ENCODE measurements at regions not wholly inside any gene's neighbourhood (a gene's known extent, or its start where the extent isn't known, plus 50 kb on each side); places are given as distances from the start of the nearest gene placed in this dataset.
"Not testable (repeated sequence)": the region's sequence is repeated elsewhere in the genome, so short reads cannot be mapped to it uniquely, and the experiment has no call there.

DNA sequence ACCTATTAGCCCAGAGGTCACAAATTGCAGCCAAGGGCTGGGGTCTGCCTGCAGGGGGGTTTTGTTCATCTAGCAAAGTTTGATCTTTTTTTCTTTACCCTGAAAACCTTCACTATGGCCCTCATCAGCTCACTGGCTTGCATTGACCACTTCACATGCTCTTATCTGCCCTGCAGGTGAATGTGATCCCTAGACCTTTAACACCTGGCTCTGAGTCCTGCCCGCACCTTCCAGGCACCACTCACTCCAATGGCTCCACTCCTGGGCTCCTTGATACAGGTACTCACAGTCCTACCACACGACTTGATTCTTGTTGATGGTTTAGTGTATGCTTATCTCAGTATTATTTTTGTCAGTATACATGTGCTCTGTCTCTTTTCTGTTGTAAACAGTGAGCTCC is 92.5 kb downstream of the FEM1C start:
- Histone ChIP-seq H3K9me3 (ENCODE audit: severe bottlenecking) (no peaks in the 10 kb centered on the region), H3K27me3 (ENCODE audit: insufficient read depth, low read depth, severe bottlenecking) (no peaks in the 10 kb centered on the region), H3K27ac (no peak overlapping the region), H3K36me3 (no peaks in the 10 kb centered on the region), H3K4me3 (ENCODE audit: low read depth, low read length) (no peak overlapping the region)
- no peak for DNase-seq
- TF ChIP-seq, protein P1, sequence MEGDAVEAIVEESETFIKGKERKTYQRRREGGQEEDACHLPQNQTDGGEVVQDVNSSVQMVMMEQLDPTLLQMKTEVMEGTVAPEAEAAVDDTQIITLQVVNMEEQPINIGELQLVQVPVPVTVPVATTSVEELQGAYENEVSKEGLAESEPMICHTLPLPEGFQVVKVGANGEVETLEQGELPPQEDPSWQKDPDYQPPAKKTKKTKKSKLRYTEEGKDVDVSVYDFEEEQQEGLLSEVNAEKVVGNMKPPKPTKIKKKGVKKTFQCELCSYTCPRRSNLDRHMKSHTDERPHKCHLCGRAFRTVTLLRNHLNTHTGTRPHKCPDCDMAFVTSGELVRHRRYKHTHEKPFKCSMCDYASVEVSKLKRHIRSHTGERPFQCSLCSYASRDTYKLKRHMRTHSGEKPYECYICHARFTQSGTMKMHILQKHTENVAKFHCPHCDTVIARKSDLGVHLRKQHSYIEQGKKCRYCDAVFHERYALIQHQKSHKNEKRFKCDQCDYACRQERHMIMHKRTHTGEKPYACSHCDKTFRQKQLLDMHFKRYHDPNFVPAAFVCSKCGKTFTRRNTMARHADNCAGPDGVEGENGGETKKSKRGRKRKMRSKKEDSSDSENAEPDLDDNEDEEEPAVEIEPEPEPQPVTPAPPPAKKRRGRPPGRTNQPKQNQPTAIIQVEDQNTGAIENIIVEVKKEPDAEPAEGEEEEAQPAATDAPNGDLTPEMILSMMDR (IDR thresholded peaks at IDR 0.05; ENCODE audit: low read depth, low read length), result no peak

DNA sequence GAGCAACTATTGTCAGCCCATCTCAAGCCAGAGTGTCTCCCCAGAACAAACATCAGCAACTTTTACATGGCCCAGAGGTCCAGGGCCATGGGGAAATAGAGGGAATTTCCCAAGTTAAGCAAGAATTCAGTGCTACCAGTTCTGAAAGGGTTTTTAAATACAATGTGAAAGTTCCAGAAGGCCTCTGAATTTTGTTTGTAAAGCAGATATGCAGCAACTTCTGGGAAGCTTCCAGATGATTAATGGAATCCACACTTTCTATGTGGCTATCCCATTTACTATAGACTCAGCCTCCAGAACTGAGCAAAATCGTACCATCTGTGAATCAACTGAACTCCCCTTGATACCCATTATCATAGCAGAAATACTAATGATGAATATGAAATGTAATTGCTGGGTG is 93.8 kb downstream of the FEM1C start:
- Histone ChIP-seq H3K27ac (no peak overlapping the region), H3K9me3 (ENCODE audit: severe bottlenecking) (no peaks in the 10 kb centered on the region), H3K36me3 (no peaks in the 10 kb centered on the region), H3K4me3 (ENCODE audit: low read depth, low read length) (no peak overlapping the region), H3K27me3 (ENCODE audit: insufficient read depth, low read depth, severe bottlenecking) (no peaks in the 10 kb centered on the region)
- TF ChIP-seq, protein P1 (IDR thresholded peaks at IDR 0.05; ENCODE audit: low read depth, low read length), result no peak
- no peak for DNase-seq

DNA sequence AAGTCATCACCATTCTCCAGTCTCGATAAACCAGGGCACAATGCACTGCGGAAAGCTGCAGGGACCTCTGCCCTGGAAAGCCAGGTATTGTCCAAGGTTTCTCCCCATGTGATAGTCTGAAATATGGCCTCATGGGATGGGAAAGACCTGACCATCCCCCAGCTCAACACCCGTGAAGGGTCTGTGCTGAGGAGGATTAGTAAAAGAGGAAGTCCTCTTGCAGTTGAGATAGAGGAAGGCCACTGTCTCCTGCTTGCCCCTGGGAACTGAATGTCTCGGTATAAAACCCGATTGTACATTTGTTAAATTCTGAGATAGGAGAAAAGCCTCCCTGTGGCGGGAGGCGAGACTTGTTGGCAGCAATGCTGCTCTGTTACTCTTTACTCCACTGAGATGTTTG is 95.9 kb downstream of the FEM1C start:
- H3K27me3 ChIP-seq (ENCODE audit: insufficient read depth, low read depth, severe bottlenecking); DNase-seq; H3K4me3 ChIP-seq (ENCODE audit: low read depth, low read length); H3K9me3 ChIP-seq (ENCODE audit: severe bottlenecking); H3K27ac ChIP-seq; H3K36me3 ChIP-seq: not testable (repeated sequence)

DNA sequence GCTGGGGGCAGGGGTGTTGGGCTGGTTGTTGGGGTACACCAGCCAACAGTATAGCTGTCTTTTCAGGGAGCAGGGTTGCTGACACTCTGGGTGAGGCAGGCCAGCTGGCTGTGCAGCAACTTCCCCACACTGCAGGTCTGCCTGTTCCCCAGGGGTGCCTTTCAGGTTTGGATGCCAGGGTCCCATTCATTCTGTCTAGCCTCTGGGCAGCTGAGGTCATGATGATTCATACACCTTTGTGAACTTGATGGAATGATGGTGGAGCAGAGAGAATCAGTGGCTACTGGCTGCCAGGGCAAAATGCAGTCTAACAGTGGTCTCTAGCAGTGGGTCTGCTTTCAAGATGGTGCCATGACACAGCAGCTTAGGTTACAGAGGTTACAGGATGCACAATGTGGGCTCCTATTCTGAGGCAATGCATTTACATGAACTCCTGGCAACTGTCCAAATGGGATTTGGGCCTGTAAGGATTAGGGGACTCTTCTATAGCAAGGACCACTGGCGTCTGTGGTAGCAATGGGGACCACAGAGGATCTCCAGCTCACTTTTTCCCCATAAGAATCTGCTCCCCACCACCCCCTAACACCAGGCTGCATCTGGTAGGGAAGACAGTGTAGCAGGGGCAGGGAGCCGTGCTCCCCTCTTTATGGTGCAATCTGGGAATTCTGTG is 103.7 kb downstream of the FEM1C start:
- TF ChIP-seq, protein P1 (IDR thresholded peaks at IDR 0.05; ENCODE audit: low read depth, low read length), result no peak
- Histone ChIP-seq H3K4me3 (ENCODE audit: low read depth, low read length) (no peak overlapping the region), H3K27me3 (ENCODE audit: insufficient read depth, low read depth, severe bottlenecking) (no peaks in the 10 kb centered on the region), H3K36me3 (no peaks in the 10 kb centered on the region), H3K27ac (no peak overlapping the region), H3K9me3 (ENCODE audit: severe bottlenecking) (peaks cover 6% of the 10 kb centered on the region)
- DNase-seq, result no peak

DNA sequence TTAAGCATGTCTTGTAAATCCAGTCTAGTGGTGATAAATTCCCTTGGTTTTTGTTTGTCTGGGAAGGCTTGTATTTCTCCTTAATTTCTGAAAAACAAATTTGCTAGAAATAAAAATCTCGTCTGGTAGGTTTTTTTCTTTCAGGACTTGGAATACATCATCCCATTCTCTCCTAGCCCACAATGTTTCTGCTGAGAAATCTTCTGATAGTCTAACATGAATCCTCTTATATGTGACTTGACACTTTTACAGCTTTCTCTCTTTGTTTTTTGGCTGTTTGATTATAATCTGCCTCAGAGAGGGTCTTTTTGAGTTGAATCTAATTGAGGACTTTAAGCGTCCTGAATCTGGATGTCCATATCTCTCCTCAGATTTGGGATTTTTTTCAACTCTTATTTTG is 104.9 kb downstream of the FEM1C start:
- DNase-seq, result no peak
- Histone ChIP-seq H3K27ac (no peak overlapping the region), H3K9me3 (ENCODE audit: severe bottlenecking) (peaks cover 6% of the 10 kb centered on the region), H3K27me3 (ENCODE audit: insufficient read depth, low read depth, severe bottlenecking) (no peaks in the 10 kb centered on the region), H3K4me3 (ENCODE audit: low read depth, low read length) (no peak overlapping the region), H3K36me3 (no peaks in the 10 kb centered on the region)
- TF ChIP-seq, protein P1 (IDR thresholded peaks at IDR 0.05; ENCODE audit: low read depth, low read length), result no peak

DNA sequence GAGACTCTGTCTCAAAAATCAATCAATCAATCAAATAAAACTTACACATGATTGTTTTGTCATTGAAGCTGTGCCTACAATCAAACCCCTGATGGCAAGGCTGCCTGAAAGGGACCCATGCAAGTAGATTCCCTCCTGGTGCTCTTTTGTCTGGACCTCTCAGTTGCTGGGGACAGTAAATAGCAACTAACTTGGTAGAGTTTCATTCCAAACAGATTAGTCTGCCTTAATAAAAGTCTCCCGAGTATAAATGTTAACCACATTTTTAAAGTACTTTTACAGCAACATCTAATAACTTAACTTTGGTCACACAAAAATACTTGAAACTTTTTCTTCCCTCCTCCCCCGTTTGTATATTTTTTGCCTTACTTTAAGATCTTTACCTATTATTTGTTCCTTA is 105.5 kb downstream of the FEM1C start:
- no peaks in the 10 kb centered on the region for H3K36me3 ChIP-seq
- H3K9me3 ChIP-seq (ENCODE audit: severe bottlenecking), result peaks cover 6% of the 10 kb centered on the region
- DNase-seq, result no peak
- H3K27me3 ChIP-seq (ENCODE audit: insufficient read depth, low read depth, severe bottlenecking), result no peaks in the 10 kb centered on the region
- no peak overlapping the region for H3K4me3 ChIP-seq (ENCODE audit: low read depth, low read length)
- no peak overlapping the region for H3K27ac ChIP-seq
- TF ChIP-seq, protein P1 (IDR thresholded peaks at IDR 0.05; ENCODE audit: low read depth, low read length), result no peak

All from WERI-Rb-1 (cell line).